IPS-18a (cell line): ENCODE measurements at regions not wholly inside any gene's neighbourhood (a gene's known extent, or its start where the extent isn't known, plus 50 kb on each side); places are given as distances from the start of the nearest gene placed in this dataset.

ENCODE experiments used
- H3K27ac ChIP-seq: one replicate; pipeline ENCODE4 v1.5.1; 2013; ENCODE audit warnings: low read length
- H3K27me3 ChIP-seq: one replicate; pipeline ENCODE4 v1.6.1; 2013; ENCODE audit warnings: mild to moderate bottlenecking, low read length; ENCODE audit not compliant: control insufficient read depth, insufficient read depth
- H3K36me3 ChIP-seq: one replicate; pipeline ENCODE4 v1.6.1; 2013; ENCODE audit warnings: low read depth, low read length; ENCODE audit not compliant: control insufficient read depth
- H3K4me1 ChIP-seq: one replicate; pipeline ENCODE4 v1.6.1; 2013; ENCODE audit warnings: low read depth, low read length; ENCODE audit not compliant: control insufficient read depth
- H3K4me3 ChIP-seq: one replicate; pipeline ENCODE4 v1.5.1; 2013; ENCODE audit warnings: low read length
- H3K9ac ChIP-seq: one replicate; pipeline ENCODE4 v1.6.1; 2013; ENCODE audit warnings: mild to moderate bottlenecking, low read length, moderate library complexity
- H3K9me3 ChIP-seq: one replicate; pipeline ENCODE4 v1.6.1; 2013; ENCODE audit warnings: low read depth, low read length; ENCODE audit not compliant: control insufficient read depth

DNA sequence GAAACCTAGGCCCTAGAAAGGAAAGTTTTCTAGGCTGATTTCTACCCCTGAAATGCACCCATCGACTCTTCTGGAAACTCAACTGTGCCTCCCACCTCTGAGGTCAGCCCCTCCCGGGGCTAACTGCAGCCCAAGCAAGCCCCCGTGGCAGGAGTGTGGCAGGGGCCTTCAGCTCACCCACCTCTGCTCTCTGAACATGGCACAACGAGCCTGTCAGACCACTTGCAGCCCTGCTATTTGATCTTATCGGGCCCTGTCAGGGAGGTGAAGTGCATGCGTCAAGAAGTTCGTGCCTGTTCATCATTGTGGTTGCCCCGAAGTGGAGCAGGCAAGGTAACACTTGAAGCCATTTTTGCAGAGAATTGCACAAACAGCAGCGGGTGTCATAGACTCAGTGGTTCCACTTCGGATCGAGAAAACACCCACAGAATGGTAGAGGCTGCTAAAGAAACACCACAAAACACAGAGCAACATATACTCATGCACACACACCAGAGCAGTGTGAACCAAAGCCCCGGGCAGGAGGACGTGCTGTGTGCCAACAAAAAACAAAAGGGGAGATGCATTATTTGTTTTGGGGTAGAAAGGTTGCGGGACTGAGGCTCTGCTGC is 262.7 kb downstream of the ETS1 start:
- H3K4me1 ChIP-seq: no peaks in the 10 kb centered on the region
- H3K9me3 ChIP-seq: no peaks in the 10 kb centered on the region
- no peaks in the 10 kb centered on the region for H3K27me3 ChIP-seq
- H3K9ac ChIP-seq: no peak overlapping the region
- no peak overlapping the region for H3K27ac ChIP-seq
- H3K36me3 ChIP-seq: no peaks in the 10 kb centered on the region
- no peak overlapping the region for H3K4me3 ChIP-seq

DNA sequence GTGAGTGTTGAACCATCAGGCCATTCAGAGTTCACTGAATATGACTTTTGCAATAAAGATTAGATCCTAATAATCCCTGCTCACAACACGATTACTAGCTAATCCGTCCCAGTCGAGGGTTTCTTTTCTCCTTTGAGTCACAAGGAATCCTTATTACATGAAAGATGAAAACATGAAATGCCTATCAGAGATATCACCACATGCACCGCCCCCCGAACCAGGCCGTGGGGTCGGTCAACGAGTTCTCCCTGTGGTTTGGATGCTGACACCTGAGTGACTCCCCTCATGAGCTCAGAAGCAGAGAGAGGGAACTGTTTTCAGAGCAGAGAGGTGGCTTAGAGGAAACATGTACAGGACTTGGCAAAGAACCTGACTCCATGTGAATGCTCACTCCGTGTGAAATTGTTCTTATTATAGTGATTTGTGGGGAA is 263.3 kb downstream of the ETS1 start:
- Histone ChIP-seq H3K36me3 (no peaks in the 10 kb centered on the region), H3K27ac (no peak overlapping the region), H3K27me3 (no peaks in the 10 kb centered on the region), H3K4me1 (no peaks in the 10 kb centered on the region), H3K9ac (no peak overlapping the region), H3K4me3 (no peak overlapping the region), H3K9me3 (no peaks in the 10 kb centered on the region)

DNA sequence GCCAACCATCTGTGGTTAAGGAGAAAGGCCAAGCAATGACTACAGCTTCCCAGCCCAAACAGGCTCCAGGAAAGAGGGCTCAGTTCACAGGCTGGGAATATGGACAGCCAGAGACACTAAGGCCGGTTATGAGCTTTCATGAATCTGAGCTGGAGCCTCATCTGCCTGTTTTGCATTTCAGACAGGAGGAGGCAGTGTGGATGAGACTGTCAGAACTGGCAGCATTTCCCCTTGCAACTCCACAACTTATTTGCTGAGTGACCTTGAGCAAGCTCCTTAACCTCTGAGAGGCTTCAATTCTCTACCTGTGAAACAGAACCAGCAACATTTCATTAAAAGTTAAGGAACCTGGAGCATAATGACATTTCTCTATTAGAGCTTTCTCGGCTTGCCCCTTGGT is 264.0 kb downstream of the ETS1 start:
- H3K9me3 ChIP-seq: no peaks in the 10 kb centered on the region
- no peaks in the 10 kb centered on the region for H3K27me3 ChIP-seq
- no peaks in the 10 kb centered on the region for H3K4me1 ChIP-seq
- H3K4me3 ChIP-seq: no peak overlapping the region
- H3K27ac ChIP-seq: no peak overlapping the region
- no peak overlapping the region for H3K9ac ChIP-seq
- H3K36me3 ChIP-seq: no peaks in the 10 kb centered on the region

DNA sequence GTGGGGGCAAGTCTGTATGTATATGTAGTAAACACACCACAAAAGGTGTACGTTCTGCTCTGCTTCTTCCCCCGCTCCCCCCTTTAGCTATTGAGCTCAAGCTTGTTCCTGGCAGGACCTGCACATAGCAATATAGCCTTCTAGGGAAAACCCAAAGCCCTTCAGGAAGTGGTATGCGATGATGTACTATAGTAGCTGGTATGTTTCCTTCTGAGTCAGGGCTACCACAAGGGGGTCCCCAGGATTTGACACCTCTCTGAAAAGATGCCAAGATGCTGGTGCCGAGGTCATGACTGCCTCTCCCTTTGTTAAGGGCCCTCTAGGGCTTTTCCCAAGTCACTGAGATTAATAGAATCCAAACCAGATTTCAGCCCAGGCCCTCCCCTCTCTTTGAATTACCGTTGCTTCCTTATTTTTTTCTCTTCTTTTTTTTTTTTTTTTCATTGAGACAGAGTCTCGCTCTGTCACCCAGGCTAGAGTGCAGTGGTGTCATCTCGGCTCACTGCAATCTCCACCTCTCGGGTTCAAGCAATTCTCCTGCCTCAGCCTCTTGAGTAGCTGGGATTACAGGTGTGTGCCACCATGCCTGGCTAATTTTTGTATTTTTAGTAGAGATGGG is 268.4 kb downstream of the ETS1 start:
- Histone ChIP-seq H3K36me3 (no peaks in the 10 kb centered on the region), H3K27me3 (no peaks in the 10 kb centered on the region), H3K27ac (no peak overlapping the region), H3K4me1 (no peaks in the 10 kb centered on the region), H3K9me3 (peaks cover 2% of the 10 kb centered on the region), H3K9ac (no peak overlapping the region), H3K4me3 (no peak overlapping the region)

DNA sequence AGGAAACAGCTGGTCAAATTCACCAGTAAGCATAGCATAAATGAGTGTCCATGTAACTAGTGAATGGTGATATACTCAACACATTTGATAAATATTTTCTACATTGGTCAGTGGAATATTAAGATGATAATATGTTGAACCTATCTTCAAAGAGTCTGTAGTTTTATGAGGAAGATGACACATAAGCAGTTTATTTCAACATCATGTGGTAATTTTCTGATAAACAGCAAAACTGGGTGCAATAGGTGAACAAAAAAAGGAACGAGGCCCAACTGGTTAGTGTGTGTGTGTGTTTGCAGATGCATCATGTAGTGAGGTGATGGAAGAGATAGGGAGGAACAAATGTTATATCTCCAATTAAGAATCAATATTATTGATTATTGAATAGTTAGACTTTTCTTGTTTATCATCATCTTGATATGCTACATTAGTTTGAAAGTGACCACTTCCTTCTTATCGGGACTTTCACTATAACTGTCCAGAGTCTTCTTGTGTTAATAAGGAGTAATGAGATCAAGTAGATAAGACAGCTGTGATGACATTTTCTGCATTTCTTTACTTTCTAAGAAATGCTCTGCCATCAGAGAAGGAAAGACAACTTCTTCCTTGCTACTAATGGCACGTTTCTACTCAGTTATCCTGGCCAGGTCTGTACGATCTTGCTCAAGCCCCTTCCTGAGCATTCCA is 270.7 kb downstream of the ETS1 start:
- no peak overlapping the region for H3K4me3 ChIP-seq
- H3K9ac ChIP-seq: no peak overlapping the region
- H3K27ac ChIP-seq: no peak overlapping the region
- no peaks in the 10 kb centered on the region for H3K27me3 ChIP-seq
- peaks cover 2% of the 10 kb centered on the region for H3K9me3 ChIP-seq
- H3K36me3 ChIP-seq: no peaks in the 10 kb centered on the region
- no peaks in the 10 kb centered on the region for H3K4me1 ChIP-seq

DNA sequence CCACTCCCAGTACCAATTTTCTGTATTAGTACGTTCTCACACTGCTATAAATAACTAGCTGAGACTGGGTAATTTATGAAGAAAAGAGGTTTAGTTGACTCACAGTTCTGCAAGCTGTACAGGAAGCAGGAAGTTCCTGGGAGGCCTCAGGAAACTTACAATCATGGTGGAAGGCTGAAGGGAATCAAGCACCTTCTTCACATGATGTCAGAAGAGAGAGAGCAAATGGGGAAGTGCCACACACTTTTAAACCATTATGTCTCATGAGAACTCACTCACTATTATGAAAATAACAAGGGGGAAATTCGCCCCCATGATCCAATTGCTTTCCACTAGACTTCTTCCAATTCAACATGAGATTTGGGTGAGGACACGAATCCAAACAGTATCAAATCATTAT is 271.4 kb downstream of the ETS1 start:
- H3K4me3 ChIP-seq: no peak overlapping the region
- H3K9me3 ChIP-seq: peaks cover 2% of the 10 kb centered on the region
- H3K36me3 ChIP-seq: no peaks in the 10 kb centered on the region
- no peak overlapping the region for H3K9ac ChIP-seq
- H3K4me1 ChIP-seq: no peaks in the 10 kb centered on the region
- no peaks in the 10 kb centered on the region for H3K27me3 ChIP-seq
- H3K27ac ChIP-seq: no peak overlapping the region

DNA sequence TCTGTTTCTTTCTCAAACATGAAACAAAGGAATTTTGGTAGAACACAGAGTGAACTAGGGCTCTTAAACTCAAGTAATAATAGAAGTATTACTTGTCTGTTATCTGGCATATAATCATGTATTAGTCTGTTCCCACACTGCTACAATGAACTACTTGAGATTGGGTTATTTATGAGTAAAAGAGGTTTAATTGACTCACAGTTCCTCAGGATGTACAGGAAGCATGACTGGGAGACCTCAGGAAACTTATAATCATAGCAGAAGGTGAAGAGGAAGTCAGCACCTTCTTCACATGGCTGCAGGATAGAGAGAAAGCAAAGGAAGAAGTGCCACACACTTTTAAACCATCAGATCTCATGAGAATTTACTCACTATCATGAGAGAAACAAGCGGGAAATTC is 273.4 kb downstream of the ETS1 start:
- H3K36me3 ChIP-seq: no peaks in the 10 kb centered on the region
- H3K9me3 ChIP-seq: peaks cover 2% of the 10 kb centered on the region
- no peak overlapping the region for H3K9ac ChIP-seq
- H3K4me1 ChIP-seq: no peaks in the 10 kb centered on the region
- H3K27ac ChIP-seq: no peak overlapping the region
- H3K4me3 ChIP-seq: no peak overlapping the region
- no peaks in the 10 kb centered on the region for H3K27me3 ChIP-seq

DNA sequence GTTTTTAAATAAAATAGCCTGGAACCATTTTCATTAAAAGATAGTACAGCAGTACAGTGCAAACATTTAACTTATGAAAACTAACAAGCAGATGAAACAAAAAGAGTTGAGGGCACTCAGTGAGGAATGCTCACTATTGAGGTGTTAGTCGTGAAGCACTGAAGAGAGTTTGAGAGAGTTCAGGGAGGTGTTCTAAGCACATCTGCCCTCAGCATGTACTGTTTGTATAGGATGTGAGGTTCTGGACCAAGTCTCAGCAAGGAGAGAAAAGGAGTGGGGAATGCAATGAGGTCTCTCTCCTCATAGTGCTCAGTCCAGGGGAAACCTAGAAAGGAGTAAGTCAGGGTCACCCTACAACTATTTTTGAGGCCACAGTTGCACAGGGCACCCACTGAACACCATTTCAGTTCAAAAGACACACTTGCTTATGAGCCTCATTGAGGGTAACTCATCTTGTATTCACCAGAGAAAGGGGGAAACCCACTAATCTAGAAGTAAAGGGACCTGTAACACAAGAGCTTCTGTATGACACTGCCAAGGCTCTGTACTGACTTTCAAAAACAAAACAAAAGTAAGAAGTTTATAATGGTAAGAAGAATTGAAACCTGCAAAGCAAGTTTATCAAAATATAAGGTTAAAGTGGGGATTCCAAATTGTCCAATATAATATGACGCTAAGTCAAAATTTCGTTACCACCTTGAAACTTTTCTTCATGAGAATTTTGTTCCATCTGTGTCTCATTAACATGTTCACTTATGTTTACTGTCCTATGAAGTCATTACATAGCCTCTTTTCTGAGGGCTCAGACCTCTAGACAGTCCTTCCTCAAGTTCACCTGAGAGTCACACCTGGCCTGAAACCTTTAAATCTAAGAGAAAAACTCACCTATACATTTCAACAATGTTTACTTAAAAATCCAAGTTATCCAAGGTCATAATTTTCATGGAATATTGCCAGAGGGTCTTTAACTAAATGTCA is 275.3 kb downstream of the ETS1 start:
- H3K27me3 ChIP-seq: no peaks in the 10 kb centered on the region
- no peak overlapping the region for H3K4me3 ChIP-seq
- no peaks in the 10 kb centered on the region for H3K4me1 ChIP-seq
- H3K9me3 ChIP-seq: peaks cover 2% of the 10 kb centered on the region
- no peak overlapping the region for H3K27ac ChIP-seq
- no peaks in the 10 kb centered on the region for H3K36me3 ChIP-seq
- H3K9ac ChIP-seq: no peak overlapping the region

DNA sequence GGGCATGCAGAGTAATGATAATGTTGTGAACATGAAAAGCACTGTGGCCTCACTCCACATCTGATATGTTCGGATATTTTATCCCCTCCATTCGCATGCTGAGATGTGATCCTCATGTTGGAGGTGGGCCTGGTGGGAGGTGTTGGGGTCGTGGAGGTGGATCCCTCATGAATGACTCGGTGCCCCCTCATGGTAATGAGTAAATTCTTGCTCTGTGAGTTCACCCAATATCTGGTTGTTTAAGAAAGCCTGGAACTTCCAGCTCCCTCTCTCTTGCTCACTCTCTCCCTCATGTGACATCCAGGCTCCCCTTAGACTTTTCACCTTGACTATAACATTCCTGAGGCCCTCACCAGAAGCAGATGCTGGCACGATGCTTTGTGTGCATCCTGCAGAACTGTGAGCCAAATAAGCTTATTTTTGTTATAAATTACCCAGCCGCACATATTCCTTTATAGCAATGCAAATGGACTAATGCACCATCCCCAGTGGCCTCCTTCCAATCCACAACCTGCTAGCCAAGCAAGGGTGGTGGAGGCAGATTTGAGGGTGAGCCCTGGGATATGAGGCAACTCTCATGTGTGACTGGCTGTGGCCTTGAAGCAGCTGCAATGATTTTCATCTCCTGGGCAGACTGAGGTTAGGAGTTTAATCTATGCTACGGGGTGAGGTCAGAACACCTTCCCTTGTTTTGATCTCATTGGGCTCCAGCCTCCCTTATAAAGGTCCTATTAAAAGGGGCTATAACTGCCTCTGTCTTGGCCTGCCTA is 276.5 kb downstream of the ETS1 start:
- Histone ChIP-seq H3K4me1 (no peaks in the 10 kb centered on the region), H3K36me3 (no peaks in the 10 kb centered on the region), H3K4me3 (no peak overlapping the region), H3K9ac (no peak overlapping the region), H3K9me3 (peaks cover 2% of the 10 kb centered on the region), H3K27me3 (no peaks in the 10 kb centered on the region), H3K27ac (no peak overlapping the region)

DNA sequence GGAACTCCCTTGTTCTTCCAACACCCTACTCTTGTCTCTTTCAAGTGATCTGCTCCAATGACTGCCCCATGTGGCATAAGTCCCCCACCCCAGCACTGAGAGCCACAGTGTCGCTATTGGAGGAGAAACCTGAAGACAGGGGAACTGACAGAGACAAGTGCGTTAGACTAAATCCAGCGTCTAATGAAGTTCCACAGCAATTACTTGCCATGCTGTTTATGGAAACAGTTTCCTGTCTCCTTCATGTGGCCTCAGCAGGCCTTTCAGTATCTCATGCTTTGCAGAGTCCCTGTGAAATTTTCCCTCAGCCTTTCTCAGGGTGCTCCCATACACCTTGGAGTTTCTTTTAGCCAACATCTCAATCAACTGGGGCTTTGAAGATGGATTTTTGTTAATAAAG is 277.4 kb downstream of the ETS1 start:
- Histone ChIP-seq H3K4me3 (no peak overlapping the region), H3K27ac (no peak overlapping the region), H3K9ac (no peak overlapping the region), H3K4me1 (no peaks in the 10 kb centered on the region), H3K36me3 (no peaks in the 10 kb centered on the region), H3K9me3 (peaks cover 2% of the 10 kb centered on the region), H3K27me3 (no peaks in the 10 kb centered on the region)

DNA sequence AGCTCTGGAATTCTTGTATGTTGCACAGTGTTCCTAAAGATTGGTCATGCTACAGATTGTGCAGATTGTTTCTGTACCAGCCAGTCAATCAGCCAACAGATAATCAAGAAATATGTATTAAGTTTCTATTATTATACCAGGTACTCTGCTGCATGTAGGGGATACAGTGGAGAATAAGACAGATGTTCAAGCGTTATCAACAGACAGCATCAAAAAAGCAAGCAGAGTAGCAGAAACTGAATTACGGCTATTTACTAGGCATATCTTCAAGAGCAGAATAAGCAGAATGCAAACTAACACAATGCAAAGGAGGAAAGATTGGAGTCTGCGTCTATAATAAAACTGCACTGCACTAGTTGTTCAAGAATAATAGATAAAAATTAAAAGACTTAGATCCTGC is 278.6 kb downstream of the ETS1 start:
- Histone ChIP-seq H3K27me3 (no peaks in the 10 kb centered on the region), H3K4me1 (no peaks in the 10 kb centered on the region)

More for the DNA sequence above, 278.6 kb downstream of the ETS1 start:
- Histone ChIP-seq H3K4me3 (no peak overlapping the region), H3K36me3 (no peaks in the 10 kb centered on the region), H3K27ac (no peak overlapping the region), H3K9me3 (no peaks in the 10 kb centered on the region), H3K9ac (no peak overlapping the region)
